Daoy (cell line): ENCODE measurements at regions not wholly inside any gene's neighbourhood (a gene's known extent, or its start where the extent isn't known, plus 50 kb on each side); places are given as distances from the start of the nearest gene placed in this dataset.

ENCODE experiments used
- DNase-seq: peaks from one replicate; pipeline ENCODE4 v3.0.0-alpha.2; 2015; ENCODE audit warnings: low read depth

DNA sequence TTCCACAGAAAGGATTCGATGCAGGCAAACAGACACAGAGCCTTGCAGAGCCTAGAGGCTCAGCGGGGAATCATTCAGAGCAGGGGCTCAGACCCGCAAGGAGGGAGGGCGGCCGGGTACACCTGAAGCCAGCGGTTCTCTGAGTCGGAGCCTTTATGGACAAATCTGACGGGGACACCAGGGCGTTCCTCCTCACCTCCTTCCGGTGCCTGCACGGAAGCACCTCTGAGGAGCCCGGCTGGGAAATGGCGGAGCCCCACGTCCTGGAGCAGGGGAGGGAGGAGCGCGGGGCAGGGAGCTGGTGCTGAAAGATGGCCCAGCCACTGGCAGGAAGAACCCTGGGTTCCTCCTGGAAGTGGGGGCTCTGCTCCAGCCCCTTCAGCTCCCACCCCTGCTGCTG lies 193.5 kb upstream of the ALKAL2 start:
- no peak for DNase-seq

DNA sequence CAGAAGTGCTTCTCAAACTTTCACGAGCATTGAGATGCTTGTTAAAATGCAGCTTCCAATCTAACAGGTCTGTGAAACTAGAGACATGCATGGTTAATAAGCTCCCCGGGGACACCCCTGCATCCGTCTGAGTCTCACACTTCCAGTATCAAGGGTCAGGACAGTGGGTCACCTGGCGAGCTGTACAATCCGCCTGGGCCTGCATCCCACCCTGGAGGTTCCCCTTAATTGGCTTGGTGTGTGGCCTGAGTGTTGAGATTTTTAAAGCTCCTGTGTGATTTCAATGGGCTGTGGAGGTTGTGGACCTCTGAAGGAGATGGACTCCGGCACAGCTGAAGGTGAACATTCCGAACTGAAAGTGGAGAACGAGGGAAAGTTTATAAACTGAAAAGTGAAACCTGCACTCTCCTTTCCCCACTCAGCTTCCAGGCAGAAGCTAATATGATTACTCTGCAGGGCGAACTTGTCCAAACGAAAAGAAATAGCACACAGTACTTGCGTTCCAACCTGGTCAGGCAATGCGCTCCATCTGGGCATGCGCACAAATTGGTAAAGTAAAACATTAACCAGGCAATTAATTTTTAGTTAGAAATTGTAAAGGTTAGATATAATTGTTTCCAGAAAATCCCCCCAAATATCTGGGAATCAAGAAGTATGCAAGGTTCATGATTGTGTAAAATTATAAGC lies 191.7 kb upstream of the ALKAL2 start:
- DNase-seq, result no peak

DNA sequence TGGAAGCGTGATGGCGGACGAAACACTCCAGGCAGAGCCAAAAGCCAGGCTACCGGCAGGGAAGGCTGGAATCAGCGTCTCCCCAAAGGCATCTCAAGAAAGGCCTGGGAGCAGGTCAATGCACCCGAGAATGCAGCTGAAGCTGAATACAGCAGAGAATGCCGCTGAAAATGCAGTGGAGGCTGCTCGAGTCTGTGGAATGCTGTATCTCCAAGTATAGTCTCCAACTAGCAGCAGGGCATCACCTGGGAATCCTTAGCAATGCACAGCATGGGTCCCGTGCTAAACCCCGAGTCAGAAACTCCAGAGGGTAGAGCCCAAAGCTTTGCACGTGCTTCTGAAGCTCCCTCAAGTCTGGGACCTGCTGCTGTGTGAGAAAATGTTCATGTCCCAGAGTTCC lies 191.1 kb upstream of the ALKAL2 start:
- DNase-seq, result no peak

DNA sequence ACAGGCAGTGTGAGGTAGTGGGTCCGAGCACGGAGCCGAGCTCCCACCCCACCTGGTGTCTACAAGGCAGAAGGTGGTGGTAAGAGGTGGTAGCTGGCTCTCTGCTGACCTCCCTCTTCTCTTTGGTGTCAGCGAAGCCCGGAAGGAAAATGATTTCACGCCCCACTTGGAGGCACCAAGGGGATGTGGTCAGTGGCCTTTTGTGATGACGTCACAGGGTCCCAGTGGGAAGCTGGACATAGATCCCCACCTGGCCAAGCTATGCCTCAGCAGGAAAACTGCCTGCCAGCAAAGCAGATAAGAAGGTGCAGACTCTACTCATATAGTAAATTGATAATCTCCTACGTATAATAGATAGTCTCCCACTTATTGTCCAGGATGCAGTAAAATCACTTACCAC lies 183.7 kb upstream of the ALKAL2 start:
- DNase-seq, result no peak

DNA sequence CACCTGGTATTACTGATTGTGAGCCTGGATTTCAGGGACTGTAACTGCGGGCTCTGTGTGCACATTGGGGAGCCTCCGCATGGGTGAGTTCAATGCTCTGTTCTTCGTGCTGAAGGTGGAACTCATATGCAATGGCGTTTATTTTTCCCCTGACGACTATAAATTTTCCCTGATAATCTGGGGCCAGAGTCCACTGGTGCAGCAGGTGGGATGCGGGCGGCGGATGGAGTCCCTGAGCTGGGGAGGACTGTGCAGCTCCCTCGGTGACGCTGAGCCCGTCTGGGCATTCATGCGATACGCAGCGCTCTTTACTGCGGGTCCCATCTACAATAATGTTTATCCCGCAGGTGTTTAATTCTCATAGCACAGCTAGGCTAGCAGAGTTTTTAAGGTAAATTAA lies 181.6 kb upstream of the ALKAL2 start:
- DNase-seq, result no peak

DNA sequence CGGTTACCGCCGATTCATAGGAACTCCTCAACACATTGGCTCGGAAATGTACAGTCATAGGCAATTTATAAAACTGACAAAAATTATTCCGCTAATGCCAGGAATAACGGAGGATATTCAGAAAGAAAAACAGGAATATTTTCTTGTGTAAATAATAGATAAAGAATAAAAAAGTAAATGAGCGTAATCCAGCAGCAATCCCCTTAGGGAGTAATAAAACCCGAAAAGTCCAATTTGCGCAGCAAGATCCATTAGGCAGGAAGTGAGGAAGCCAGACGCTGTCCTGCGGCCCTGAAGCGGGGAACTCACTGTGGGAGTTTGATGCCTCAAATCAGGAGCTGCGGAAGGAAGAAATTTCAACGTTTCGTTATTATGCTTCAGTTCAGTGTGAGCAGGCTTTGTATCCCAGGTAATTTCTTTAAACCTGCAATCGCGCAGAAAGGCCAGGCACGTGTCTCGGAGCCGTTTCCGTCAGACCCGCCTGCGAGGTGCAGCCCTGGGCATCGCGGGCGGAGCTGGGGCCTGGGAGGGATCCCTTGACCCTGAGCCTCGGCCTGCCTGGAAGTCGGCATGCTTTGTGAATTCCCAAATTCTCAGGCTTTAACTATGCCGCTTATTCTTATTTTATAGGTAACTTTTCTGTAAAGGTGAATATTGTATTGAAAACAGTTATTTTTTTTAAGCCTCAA lies 180.9 kb upstream of the ALKAL2 start:
- DNase-seq, result no peak

DNA sequence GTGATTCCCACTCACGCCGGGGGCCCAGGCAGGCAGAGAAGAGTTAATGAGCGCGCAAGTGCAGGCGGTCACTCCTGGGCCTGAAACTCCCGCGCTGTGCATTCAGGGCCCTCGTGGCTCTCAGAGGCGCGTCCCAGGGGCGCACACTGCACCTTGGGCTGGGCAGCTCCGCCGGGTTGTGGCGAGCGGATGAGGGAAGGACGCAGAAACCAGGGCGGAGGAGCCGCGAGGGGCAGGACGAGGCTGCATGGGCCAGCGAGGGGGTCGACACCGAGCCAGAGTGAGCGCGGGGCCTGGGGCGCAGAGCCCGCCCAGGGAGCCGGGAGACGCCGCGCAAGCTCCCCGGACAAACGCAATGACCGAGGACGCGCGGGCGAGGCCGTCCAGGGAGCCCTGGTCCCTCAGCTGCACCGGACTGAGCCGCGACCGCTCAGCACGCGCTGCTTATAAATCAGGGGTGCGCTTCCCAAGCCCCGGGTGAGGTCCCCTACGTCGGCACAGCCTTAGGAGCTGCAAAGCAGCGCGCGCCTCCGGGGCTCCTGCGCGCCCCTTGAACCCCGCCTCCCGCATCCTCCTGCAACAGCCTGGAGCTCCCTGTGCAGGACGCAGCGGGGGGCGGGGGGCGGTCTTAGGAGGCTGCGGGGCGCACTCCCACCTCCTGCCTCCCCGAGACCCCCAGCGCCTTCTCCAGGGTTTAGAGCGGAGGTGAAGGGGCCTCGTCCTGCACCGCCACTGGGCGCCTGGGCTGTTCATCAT lies 180.2 kb upstream of the ALKAL2 start:
- DNase-seq, result no peak

DNA sequence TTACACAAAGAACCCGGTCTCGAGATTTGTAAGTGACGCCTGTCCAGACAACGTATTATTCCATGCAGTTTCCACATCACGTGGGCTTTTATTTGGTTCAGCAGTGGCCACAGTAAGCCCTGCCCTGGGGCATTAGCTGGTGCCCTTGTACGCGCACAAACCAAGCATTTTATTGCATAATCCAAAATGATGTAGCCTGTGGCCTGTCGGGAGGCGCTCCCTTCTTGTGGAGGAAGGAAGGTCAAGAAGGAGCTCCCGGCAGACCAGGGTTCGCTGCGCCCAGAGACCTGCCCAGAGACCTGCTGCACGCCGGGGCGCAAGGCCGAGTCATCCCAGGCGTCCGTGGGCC lies 179.6 kb upstream of the ALKAL2 start:
- DNase-seq, result no peak

DNA sequence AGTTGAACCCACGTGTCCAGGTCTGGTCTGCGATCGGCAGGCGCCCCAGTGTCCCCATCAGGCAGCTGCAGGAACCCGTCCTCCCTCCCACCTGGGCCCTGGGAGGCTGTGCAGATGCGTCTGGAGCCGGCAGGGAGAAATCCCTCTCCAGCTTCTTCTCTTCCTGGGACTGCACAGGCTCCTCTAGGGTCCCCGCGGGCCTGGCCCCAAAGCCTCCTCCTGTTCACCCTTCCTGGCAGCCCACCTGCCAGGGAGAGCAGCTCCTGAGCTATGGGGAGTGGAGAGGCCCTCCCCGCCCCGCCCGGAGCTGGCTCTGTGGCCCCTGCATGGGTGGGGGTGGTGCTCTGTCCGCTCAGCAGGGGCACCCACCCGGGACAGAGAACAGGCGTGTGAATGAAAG lies 179.2 kb upstream of the ALKAL2 start:
- DNase-seq, result no peak

DNA sequence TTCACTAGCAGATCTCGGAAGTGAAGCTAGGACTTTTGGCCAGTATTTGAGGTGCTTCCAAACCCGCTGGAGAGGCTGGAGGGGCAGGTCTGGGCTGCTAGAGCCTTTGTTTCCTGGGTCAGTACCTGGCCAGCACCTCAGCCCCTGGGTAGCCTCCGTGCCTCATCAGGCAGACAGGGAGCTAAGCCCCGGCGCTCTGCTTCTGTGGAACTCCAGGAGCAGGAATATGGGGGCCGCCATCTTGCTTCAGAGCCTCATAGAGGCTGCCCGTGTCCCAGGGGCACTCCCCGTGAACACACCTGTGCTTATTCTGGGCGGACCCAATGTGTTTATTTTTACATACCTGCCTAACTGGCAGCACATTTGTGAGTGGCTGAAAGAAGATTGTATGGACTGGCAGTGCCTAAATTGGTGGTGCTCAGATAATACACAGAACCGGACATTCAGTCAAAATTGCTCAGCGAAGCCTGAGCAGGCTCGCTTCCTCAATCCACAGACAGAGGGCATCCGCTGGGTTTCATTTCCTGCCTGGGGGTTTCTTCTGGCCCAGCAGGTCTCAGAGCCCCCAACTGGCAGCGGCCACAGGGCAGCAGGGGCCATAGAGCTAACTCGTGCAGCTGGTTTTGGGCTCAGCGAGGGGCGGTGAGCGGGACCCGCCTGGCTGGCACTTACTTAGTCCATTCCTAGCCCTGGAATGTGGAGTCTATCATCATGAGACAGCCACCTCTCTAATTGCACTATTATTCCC lies 176.8 kb upstream of the ALKAL2 start:
- no peak for DNase-seq

DNA sequence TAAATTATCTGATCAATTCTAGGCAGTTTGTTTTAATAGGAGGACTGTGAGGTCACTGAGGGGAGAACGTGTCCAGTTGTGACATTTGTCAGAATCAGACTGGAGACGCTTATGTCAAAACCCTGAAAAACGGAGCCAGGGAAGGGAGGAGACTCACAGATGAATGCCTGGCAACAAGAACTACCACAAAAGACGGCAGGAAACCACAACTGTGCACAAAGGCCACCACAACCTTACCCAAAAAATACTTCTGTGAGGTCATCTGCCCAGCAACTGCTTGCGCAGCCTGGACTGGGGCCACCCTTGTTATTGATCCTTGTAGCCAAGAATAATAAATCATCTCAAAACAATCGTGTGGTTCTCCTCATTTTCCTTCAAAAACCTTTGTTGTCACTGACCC lies 173.0 kb upstream of the ALKAL2 start:
- DNase-seq, result peak; percentile 84

DNA sequence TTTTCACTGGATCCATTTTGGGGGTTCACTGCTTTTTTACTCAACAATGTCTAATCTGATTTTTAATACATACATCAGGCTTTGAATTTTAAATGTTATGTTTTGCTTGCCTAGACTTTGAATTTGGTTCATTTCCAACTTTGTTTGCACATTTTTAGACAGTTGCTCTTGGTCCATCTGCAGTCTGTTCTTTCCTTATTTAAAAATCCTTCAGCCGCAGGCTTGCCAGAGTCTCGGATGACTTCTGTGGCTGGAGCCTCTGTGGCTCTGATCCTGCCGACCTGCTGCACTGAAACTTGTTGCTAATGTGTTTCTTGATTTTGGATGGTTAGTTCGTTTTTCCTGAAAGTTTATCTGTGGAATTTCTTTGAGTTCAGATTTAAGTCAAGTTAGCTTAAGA lies 172.0 kb upstream of the ALKAL2 start:
- no peak for DNase-seq

DNA sequence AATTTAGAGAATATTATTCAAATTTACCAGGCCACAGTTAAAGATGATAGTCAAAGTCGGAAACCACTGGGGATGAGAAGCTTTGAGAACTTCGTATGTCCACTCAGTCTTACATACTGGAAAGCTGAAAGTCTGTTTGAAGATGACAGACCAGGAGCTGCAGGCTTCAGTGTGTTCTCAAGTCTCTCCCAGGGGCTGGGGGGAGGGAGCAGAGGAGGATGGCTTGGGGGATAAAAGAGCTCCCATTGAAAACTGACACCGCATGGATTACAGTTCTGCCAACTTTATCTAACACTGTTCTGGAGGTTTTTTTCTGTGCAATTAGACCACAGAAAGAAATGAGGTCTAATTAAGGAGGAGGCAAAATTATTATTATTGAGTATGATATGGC lies 170.5 kb upstream of the ALKAL2 start:
- DNase-seq, result no peak

DNA sequence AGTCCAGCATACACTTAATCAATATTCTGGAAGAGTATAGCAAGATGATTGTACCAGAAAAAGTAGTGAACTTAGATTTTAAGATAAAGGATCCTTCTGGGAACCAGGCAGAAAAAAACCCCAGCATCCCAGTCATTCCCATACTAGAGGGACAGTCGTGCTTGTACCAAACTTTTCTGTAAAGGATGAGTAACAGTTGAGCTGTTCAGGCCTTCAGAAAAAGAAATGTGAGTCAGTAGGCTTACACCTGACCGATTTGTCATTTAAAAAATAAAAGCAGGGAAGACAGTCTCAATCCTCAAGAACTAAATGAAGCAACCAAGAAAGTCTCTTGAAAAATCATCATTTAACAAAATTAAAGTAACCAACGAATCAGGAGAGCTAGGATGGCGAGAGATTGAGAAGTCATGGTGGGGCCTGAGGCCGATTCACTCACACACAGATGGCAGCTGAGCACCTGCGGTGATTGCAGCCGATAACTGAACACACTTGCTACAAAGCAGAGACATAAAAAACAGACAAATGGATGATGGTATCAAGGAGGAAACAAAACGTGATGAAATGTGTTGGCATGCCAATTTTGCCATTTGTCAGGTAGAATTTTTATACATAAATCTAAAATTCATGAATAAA lies 170.0 kb upstream of the ALKAL2 start:
- DNase-seq, result no peak

DNA sequence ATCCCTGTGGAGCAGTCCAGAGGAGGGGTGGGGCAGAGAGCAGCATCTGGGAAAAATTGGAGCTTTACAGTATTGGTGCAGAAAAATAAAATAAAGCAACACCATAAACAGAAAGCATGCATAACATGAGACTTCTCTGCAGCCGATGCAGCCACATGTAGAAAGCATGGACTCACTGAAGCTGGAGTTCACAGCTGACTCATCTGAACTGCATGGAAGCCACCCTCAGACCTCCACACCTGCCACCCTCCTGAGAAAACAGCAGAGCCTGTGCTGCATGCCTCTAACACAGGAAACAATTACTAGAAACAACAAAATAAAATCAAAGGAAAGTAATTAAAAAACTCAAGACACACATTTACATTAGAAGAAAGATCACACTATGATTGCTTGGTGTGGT lies 169.4 kb upstream of the ALKAL2 start:
- DNase-seq, result no peak

DNA sequence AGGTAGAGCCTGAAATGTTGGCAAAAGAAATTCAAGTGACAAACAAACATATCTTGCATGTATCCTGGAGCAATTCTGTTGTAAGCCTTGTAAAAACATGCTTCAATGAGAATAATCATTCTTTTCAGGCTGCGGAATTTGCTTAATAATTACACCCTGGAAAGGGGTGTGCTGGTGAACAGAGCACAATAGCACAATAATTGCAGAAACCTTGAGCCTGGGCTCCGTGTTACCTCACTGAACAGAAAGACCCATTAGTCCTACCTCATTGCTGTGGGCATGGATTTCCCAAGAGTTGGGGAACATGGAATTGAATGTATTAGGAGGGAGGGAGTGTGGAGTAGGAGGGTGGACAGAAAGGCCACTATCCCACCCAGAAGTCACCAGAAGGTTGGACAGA lies 168.0 kb upstream of the ALKAL2 start:
- DNase-seq, result no peak

DNA sequence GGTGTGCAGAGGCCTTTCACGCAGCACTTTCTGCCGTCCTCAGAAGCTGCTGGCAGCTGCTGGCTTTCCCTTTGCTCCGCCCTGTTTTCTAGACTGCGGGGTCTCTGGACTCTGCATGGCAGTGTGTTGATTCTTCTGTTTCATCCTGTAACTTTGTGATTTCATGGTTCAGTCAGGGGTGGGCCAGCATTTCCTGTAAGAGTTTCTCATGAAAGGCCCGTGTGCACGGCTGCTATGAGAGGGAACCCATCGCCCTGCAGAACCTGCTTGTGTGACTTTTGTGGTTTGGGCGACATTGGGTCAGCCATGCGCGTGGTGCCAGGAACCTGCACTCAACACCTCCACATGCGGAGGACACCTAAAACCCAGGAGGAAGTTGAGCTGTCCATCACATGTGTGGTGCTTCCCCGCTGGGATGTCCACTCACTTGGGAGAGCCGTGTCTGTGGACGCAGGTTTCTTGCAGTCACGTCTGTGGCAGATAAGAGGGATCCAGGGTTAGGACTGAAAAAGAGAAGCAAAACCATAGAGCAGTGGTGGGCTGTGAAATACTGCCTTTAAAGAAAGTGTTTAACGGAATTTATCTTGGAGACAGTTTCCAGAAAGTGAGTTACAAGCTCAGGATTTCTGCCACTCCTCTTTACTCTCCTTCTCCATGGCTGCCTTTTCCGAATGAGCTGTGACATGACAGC lies 167.3 kb upstream of the ALKAL2 start:
- no peak for DNase-seq

DNA sequence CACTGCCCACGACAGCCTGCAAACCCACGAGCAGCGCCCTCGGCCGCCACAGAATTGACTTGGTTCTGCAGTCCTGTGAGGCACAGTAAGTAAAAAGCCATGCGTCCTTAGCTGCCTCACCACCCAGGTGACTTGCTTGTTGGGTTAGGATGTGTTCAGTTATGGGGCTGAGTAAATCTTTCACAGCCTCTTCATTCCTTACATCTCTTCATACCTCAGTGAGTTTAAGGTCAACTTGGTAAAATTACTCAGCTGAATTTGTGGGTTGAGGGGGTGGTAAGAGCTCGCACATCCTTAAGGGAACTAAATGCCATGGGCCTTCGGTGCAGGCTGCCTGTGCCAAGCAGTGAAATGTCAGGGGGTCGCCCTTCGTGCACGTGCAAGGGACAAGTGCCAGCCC lies 165.2 kb upstream of the ALKAL2 start:
- no peak for DNase-seq

DNA sequence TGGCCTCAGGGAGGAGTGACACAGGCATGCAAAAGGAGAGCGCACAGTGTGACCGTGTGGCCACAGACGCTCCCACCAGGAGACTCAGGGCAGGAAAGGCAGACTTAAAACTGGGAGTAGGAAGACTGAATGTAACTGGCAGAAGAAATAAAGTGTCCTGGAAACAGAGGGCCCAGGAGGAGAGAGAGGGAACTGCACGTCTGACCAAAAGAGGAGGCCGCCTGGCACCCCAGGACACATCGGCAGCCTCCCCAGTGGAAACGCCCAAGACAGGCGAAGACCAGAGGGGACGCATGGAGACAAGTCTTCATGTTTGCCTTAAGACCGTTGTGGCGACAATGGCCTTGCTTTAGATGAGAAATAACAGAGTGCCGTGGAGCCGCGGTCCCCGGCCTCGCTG lies 163.6 kb upstream of the ALKAL2 start:
- DNase-seq, result no peak

DNA sequence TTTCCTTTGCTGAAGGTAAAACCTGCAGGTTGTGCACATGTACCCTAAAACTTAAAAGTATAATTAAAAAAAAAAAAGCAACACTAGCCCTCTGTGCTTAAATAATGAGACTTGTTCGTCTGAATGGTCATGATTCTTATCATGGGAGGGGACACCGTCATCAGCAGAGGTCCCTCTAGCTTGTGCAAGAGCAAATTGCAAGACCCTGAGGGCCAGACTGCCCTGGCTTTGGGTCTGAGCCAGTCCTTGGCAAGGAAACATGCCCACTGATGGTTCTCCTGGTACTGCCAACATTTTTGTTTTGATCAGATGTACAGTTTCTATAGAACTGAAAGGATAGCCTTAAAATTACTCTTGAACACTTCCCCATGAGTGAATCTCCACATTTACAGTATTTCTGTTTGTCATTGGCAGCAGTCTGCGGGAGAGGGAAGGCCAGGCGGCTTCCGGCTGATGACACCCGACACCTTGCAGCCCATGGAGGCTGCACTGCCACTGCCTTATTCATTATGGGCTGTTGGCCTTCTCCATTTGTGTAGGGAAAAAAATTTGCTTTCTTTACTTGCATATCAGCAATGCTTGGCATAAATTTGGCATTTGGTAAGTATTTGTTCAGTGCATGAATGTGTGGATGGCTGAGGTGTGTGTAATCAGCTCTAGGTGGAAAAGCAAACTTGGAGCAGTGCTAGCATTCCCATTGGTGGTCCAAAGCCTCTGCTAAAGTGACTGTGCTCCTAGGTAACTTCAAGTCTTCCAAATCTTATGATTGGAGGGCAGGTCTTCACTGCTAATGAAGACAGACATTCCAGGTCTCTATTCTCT lies 161.6 kb upstream of the ALKAL2 start:
- DNase-seq, result no peak
